HG02610 (cell line): ENCODE measurements at regions not wholly inside any gene's neighbourhood (a gene's known extent, or its start where the extent isn't known, plus 50 kb on each side); places are given as distances from the start of the nearest gene placed in this dataset.

Experiments
- ATAC-seq: cut with Tn5 transposase; IDR thresholded peaks from one replicate; pipeline ENCODE4 v1.9.1; 2021; ENCODE audit warnings: mild to moderate bottlenecking, moderate library complexity; ENCODE audit not compliant: unreplicated experiment

- ATAC-seq: peak; percentile 45
These were observed 141.0 kb downstream of the RPIA start for GRCh38 chr2:88832311-88832991.

GRCh38 chr2:88832992-88833389, 141.5 kb downstream of the RPIA start:
- ATAC-seq: no peak

- ATAC-seq: no peak
These were observed 142.9 kb downstream of the RPIA start for GRCh38 chr2:88834376-88834775.

- ATAC-seq: no peak
These were observed 143.4 kb downstream of the RPIA start for GRCh38 chr2:88834866-88835265.

GRCh38 chr2:88835726-88836125, 144.3 kb downstream of the RPIA start:
- ATAC-seq: no peak

- no peak for ATAC-seq
These were observed 144.9 kb downstream of the RPIA start for GRCh38 chr2:88836351-88836750.

GRCh38 chr2:88837511-88838160, 146.2 kb downstream of the RPIA start:
- ATAC-seq: no peak

- peak; percentile 81 for ATAC-seq
These were observed 146.7 kb downstream of the RPIA start for GRCh38 chr2:88838165-88838635.

GRCh38 chr2:88841224-88841929, 149.9 kb downstream of the RPIA start:
- no peak for ATAC-seq

- ATAC-seq: no peak
These were observed 151.4 kb downstream of the RPIA start for GRCh38 chr2:88842656-88843460.

GRCh38 chr2:88843651-88844050, 152.2 kb downstream of the RPIA start:
- no peak for ATAC-seq

GRCh38 chr2:88844960-88845359, 153.5 kb downstream of the RPIA start:
- ATAC-seq: no peak

GRCh38 chr2:88845772-88846661, 154.5 kb downstream of the RPIA start:
- peak; percentile 87 for ATAC-seq

GRCh38 chr2:88852753-88853402, 161.4 kb downstream of the RPIA start:
- no peak for ATAC-seq

GRCh38 chr2:88853403-88853790, 161.9 kb downstream of the RPIA start:
- ATAC-seq: no peak

GRCh38 chr2:88854528-88854927, 163.1 kb downstream of the RPIA start:
- no peak for ATAC-seq

- peak; percentile 40 for ATAC-seq
These were observed 164.3 kb downstream of the RPIA start for GRCh38 chr2:88855620-88856408.

- ATAC-seq: no peak
These were observed 165.1 kb downstream of the RPIA start for GRCh38 chr2:88856409-88857135.
